ENCODE measurements at regions not wholly inside any gene's neighbourhood (a gene's known extent, or its start where the extent isn't known, plus 50 kb on each side); places are given as distances from the start of the nearest gene placed in this dataset.

- no peaks in the 10 kb centered on the region for H3K27me3 ChIP-seq
- no peak for DNase-seq
- no peak for TF ChIP-seq CTCF (IDR thresholded peaks at IDR 0.05)
- TF ChIP-seq POLR2A (IDR thresholded peaks at IDR 0.05): no peak
- no peaks in the 10 kb centered on the region for H3K36me3 ChIP-seq
- H3K27ac ChIP-seq: no peak overlapping the region
- no peaks in the 10 kb centered on the region for H3K4me1 ChIP-seq
- H3K4me3 ChIP-seq: no peak overlapping the region
- H3K9me3 ChIP-seq: no peaks in the 10 kb centered on the region
Measured at GRCh38 chr6:106884576-106884975, 90.0 kb downstream of the CD24 start.

- Histone ChIP-seq H3K27ac (no peak overlapping the region), H3K4me1 (no peaks in the 10 kb centered on the region), H3K36me3 (no peaks in the 10 kb centered on the region), H3K4me3 (no peak overlapping the region), H3K27me3 (no peaks in the 10 kb centered on the region), H3K9me3 (no peaks in the 10 kb centered on the region)
- TF ChIP-seq CTCF (IDR thresholded peaks at IDR 0.05) (peak in 1 of 6 experiments; percentile 11), POLR2A (IDR thresholded peaks at IDR 0.05) (no peak)
- DNase-seq: no peak
Measured at GRCh38 chr6:106883808-106884262, 90.7 kb downstream of the CD24 start.

- no peaks in the 10 kb centered on the region for H3K9me3 ChIP-seq
- H3K4me3 ChIP-seq: no peak overlapping the region
- DNase-seq: no peak
- TF ChIP-seq CTCF (IDR thresholded peaks at IDR 0.05): no peak
- TF ChIP-seq POLR2A (IDR thresholded peaks at IDR 0.05): no peak
- H3K27ac ChIP-seq: no peak overlapping the region
- H3K27me3 ChIP-seq: no peaks in the 10 kb centered on the region
- no peaks in the 10 kb centered on the region for H3K4me1 ChIP-seq
- H3K36me3 ChIP-seq: no peaks in the 10 kb centered on the region
Measured at GRCh38 chr6:106882601-106883518, 91.7 kb downstream of the CD24 start.

- no peak overlapping the region for H3K4me3 ChIP-seq
- no peaks in the 10 kb centered on the region for H3K36me3 ChIP-seq
- TF ChIP-seq POLR2A (IDR thresholded peaks at IDR 0.05): no peak
- no peak for TF ChIP-seq CTCF (IDR thresholded peaks at IDR 0.05)
- H3K4me1 ChIP-seq: no peaks in the 10 kb centered on the region
- no peak overlapping the region for H3K27ac ChIP-seq
- H3K9me3 ChIP-seq: no peaks in the 10 kb centered on the region
- no peaks in the 10 kb centered on the region for H3K27me3 ChIP-seq
- DNase-seq: no peak
Measured at GRCh38 chr6:106882138-106882537, 92.4 kb downstream of the CD24 start.

- no peak for TF ChIP-seq POLR2A (IDR thresholded peaks at IDR 0.05)
- TF ChIP-seq CTCF (IDR thresholded peaks at IDR 0.05): no peak
- Histone ChIP-seq H3K9me3 (peaks cover 0 to under 1% (median 0%) of the 10 kb centered on the region in 4 donors), H3K36me3 (no peaks in the 10 kb centered on the region), H3K27ac (no peak overlapping the region), H3K27me3 (no peaks in the 10 kb centered on the region), H3K4me3 (no peak overlapping the region), H3K4me1 (no peaks in the 10 kb centered on the region)
- no peak for DNase-seq
Measured at GRCh38 chr6:106880952-106881351, 93.6 kb downstream of the CD24 start.

All from Peyer's patch (tissue), 4 donors.